Natural killer cell (primary cell): ENCODE measurements at regions not wholly inside any gene's neighbourhood (a gene's known extent, or its start where the extent isn't known, plus 50 kb on each side); places are given as distances from the start of the nearest gene placed in this dataset.

Experiments used
- ATAC-seq, 3 donors: fragments of 150-1000 bp in 2 of 3; fragments of 200-7000 bp in 1 of 3; cut with Tn5 transposase; 1 replicate in 1 of 3; 2 replicates in 2 of 3; pipeline ENCODE4 v1.10.0; 2021; ENCODE audit warnings: mild to moderate bottlenecking in 2 of 3, moderate library complexity in 2 of 3
- DNase-seq, 2 donors: peaks; one replicate each; pipeline versions ENCODE4 v3.0.0 to v3.0.0-alpha.2; 2013 to 2021; ENCODE audit warnings: mixed read lengths in 1 of 2
- H3K27ac ChIP-seq: one replicate; pipeline ENCODE4 v1.5.1; 2013; ENCODE audit warnings: mild to moderate bottlenecking, low read length
- H3K27me3 ChIP-seq: one replicate; pipeline ENCODE4 v1.6.1; 2013; ENCODE audit warnings: low read length; ENCODE audit not compliant: control insufficient read depth, insufficient read depth
- H3K36me3 ChIP-seq: one replicate; pipeline ENCODE4 v1.6.1; 2013; ENCODE audit warnings: low read length; ENCODE audit not compliant: control insufficient read depth, insufficient read depth
- H3K4me1 ChIP-seq: one replicate; pipeline ENCODE4 v1.6.1; 2013; ENCODE audit warnings: low read length; ENCODE audit not compliant: control insufficient read depth, insufficient read depth
- H3K4me3 ChIP-seq: one replicate; pipeline ENCODE4 v1.5.1; 2013; ENCODE audit warnings: low read length
- H3K9me3 ChIP-seq: one replicate; pipeline ENCODE4 v1.6.1; 2013; ENCODE audit warnings: low read length; ENCODE audit not compliant: control insufficient read depth, insufficient read depth
- H3K27ac Mint-ChIP-seq, 2 donors: one replicate each; pipeline ENCODE4 v1.8.0; 2022; ENCODE audit warnings: mild to moderate bottlenecking in 2 of 2, mixed read lengths in 2 of 2, moderate library complexity in 1 of 2
- H3K27me3 Mint-ChIP-seq, 2 donors: one replicate each; pipeline ENCODE4 v1.8.0; 2022; ENCODE audit warnings: low read depth in 2 of 2, mixed read lengths in 2 of 2
- H3K36me3 Mint-ChIP-seq: one replicate; pipeline ENCODE4 v1.8.0; 2022; ENCODE audit warnings: mixed read lengths
- H3K4me1 Mint-ChIP-seq, 2 donors: one replicate each; pipeline ENCODE4 v1.8.0; 2022; ENCODE audit warnings: mixed read lengths in 2 of 2
- H3K4me3 Mint-ChIP-seq: one replicate; pipeline ENCODE4 v1.8.0; 2022; ENCODE audit warnings: mild to moderate bottlenecking, moderate library complexity, mixed read lengths
- H3K9me3 Mint-ChIP-seq, 2 donors: one replicate each; pipeline ENCODE4 v1.8.0; 2022; ENCODE audit warnings: mixed read lengths in 2 of 2
- WGBS: methylation state at CpG from one replicate; pipeline ENCODE4 v1.1.7; 2013; ENCODE audit warnings: missing lambda C conversion rate; ENCODE audit not compliant: insufficient coverage; 5-methylcytosine and 5-hydroxymethylcytosine counted together
- intact Hi-C: fragments of 100-400 bp; cut with micrococcal nuclease; formaldehyde crosslinking; loops from one replicate; pipeline ENCODE4 v1.14.2; 2022
- TF ChIP-seq, protein P1 (sequence below): fragments of 200-600 bp; IDR thresholded peaks from one replicate; pipeline ENCODE4 v1.8.0; 2022; ENCODE audit warnings: antibody characterized with exemption

DNA sequence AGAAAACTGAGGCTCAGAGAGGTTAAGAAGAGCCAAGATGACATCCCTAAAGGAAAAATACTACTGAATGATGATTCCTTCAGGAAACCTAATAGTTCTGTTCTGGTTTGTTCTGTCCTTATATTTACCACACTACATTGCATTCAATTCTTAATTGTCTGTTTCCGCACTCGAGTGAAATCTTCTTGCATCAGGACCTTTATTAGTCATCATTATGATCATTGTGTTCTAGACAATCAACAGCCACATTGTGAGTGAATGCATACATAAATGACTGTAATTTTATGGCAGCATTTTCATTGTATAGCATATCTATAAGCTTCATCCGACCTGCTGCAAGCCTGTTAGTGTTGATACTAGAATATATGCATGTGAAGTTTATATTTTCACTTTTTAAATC, 156.7 kb upstream of the FAM241A start:
- intact Hi-C loops, result no loop called here
- DNase-seq (no peak), ATAC-seq (no peak)
- Histone ChIP-seq H3K4me3 (no peak overlapping the region), H3K9me3 (no peaks in the 10 kb centered on the region), H3K27me3 (no peaks in the 10 kb centered on the region), H3K4me1 (no peaks in the 10 kb centered on the region), H3K27ac (no peak overlapping the region), H3K36me3 (no peaks in the 10 kb centered on the region)
- Mint-ChIP-seq H3K9me3 (peaks cover 0 to 3% of the 10 kb centered on the region in 2 donors), H3K4me1 (no peaks in the 10 kb centered on the region), H3K27ac (no peak overlapping the region), H3K27me3 (peaks cover 0 to 8% of the 10 kb centered on the region in 2 donors), H3K36me3 (no peaks in the 10 kb centered on the region), H3K4me3 (no peak overlapping the region)
- no CpG with 5 or more reads among the region's 3 CpGs for WGBS
- TF ChIP-seq, protein P1, sequence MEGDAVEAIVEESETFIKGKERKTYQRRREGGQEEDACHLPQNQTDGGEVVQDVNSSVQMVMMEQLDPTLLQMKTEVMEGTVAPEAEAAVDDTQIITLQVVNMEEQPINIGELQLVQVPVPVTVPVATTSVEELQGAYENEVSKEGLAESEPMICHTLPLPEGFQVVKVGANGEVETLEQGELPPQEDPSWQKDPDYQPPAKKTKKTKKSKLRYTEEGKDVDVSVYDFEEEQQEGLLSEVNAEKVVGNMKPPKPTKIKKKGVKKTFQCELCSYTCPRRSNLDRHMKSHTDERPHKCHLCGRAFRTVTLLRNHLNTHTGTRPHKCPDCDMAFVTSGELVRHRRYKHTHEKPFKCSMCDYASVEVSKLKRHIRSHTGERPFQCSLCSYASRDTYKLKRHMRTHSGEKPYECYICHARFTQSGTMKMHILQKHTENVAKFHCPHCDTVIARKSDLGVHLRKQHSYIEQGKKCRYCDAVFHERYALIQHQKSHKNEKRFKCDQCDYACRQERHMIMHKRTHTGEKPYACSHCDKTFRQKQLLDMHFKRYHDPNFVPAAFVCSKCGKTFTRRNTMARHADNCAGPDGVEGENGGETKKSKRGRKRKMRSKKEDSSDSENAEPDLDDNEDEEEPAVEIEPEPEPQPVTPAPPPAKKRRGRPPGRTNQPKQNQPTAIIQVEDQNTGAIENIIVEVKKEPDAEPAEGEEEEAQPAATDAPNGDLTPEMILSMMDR, result no peak

DNA sequence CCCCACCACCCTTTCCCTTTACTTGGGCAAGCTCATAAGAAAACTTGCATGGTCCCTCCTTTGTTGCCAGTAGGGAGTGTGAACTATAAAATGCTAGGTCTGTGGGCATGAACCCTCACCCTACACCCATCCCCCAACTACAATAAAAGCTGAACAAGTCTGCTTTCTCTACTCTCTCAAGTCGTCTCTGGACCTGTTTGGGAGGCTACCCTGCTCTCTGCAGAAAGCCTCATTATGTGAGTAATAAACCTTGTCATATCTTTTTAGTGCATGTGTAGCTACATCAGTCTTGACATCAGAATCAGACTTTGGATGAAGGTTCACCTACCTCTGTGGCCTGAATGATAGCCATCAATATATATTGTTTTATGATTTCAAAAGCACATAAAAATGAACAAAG, 155.4 kb upstream of the FAM241A start:
- no peak overlapping the region for H3K27ac Mint-ChIP-seq
- 67% methylated on average over 1 of the region's 1 CpG for WGBS

DNA sequence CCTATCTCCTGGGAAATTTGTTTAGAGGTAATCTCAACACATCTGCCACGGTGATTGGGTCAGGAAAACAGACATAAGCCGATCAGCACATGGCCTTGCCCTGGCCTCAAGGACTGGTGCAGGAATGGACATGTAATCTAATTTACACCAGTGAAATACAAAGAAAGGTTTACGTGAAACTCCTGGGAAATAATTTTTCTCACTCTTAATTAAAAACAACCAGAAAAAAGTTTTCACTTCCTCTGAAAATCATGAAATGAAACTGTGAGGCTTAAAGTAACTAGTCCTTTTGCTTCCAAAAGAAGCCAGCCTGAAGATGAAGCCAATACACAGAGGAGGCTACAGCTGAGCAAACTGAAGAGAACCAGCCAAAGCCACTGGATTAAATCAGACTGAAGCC, 154.1 kb upstream of the FAM241A start:
- Mint-ChIP-seq H3K4me1 (no peaks in the 10 kb centered on the region), H3K27me3 (peaks cover 0 to 2% of the 10 kb centered on the region in 2 donors), H3K9me3 (peaks cover 0 to 8% of the 10 kb centered on the region in 2 donors), H3K27ac (no peak overlapping the region), H3K4me3 (no peak overlapping the region), H3K36me3 (no peaks in the 10 kb centered on the region)
- Histone ChIP-seq H3K27ac (no peak overlapping the region), H3K4me3 (no peak overlapping the region), H3K27me3 (no peaks in the 10 kb centered on the region), H3K4me1 (no peaks in the 10 kb centered on the region), H3K9me3 (no peaks in the 10 kb centered on the region), H3K36me3 (no peaks in the 10 kb centered on the region)
- DNase-seq (no peak), ATAC-seq (no peak)
- intact Hi-C loops, result no loop called here
- TF ChIP-seq, protein P1, result no peak
- 75% methylated on average over 3 of the region's 3 CpGs for WGBS

More for the DNA sequence above, 155.4 kb upstream of the FAM241A start:
- Histone ChIP-seq H3K27ac (no peak overlapping the region), H3K36me3 (no peaks in the 10 kb centered on the region), H3K4me1 (no peaks in the 10 kb centered on the region), H3K9me3 (no peaks in the 10 kb centered on the region), H3K27me3 (no peaks in the 10 kb centered on the region), H3K4me3 (no peak overlapping the region)
- Mint-ChIP-seq H3K36me3 (no peaks in the 10 kb centered on the region), H3K4me3 (no peak overlapping the region), H3K4me1 (no peaks in the 10 kb centered on the region), H3K27me3 (peaks cover 0 to 3% of the 10 kb centered on the region in 2 donors), H3K9me3 (peaks cover 0 to 6% of the 10 kb centered on the region in 2 donors)
- TF ChIP-seq, protein P1, result no peak
- no peak for ATAC-seq
- DNase-seq, result no peak
- intact Hi-C loops, result no loop called here

DNA sequence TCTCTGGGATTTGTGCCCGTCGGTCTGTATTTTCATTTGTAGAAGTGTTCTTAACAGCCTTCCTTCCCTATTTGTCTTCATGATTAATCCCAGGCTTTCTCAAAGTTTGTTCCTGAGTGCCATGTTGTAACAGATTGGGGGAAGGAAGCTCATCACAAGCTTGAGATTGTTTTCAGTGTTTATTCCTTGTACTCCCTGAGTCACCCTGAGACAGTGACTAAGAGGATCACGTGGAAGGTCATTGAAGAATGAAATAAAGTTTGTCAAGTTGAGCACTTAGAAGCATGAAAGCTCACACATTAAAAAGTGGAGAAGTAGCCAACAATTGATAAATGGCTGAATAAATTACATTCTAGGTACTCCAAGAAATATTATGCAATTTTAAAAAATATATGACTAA, 153.5 kb upstream of the FAM241A start:
- peaks cover 0 to 8% of the 10 kb centered on the region in 2 donors for H3K9me3 Mint-ChIP-seq
- ATAC-seq (no peak), DNase-seq (peak in 1 of 2 donors; percentile 1)
- WGBS, result 81% methylated on average over 3 of the region's 3 CpGs
- no peaks in the 10 kb centered on the region for H3K4me1 Mint-ChIP-seq
- H3K36me3 Mint-ChIP-seq, result no peaks in the 10 kb centered on the region
- Histone ChIP-seq H3K4me3 (no peak overlapping the region), H3K27ac (no peak overlapping the region), H3K9me3 (no peaks in the 10 kb centered on the region), H3K4me1 (no peaks in the 10 kb centered on the region), H3K27me3 (no peaks in the 10 kb centered on the region), H3K36me3 (no peaks in the 10 kb centered on the region)
- no peak overlapping the region for H3K27ac Mint-ChIP-seq
- H3K4me3 Mint-ChIP-seq, result no peak overlapping the region
- intact Hi-C loops, result no loop called here
- TF ChIP-seq, protein P1, result no peak
- peaks cover 0 to 2% of the 10 kb centered on the region in 2 donors for H3K27me3 Mint-ChIP-seq
